Stimulated activated CD4-positive, alpha-beta T cell treated with anti-CD3 and anti-CD28 coated beads, TNF-alpha, amount 100 ng/mL, for 48 hours (primary cell): ENCODE measurements at regions not wholly inside any gene's neighbourhood (a gene's known extent, or its start where the extent isn't known, plus 50 kb on each side); places are given as distances from the start of the nearest gene placed in this dataset.
"Not testable (repeated sequence)": the region's sequence is repeated elsewhere in the genome, so short reads cannot be mapped to it uniquely, and the experiment has no call there.

Experiments
- DNase-seq, 3 donors: peaks; one replicate each; pipeline ENCODE4 v3.0.0-alpha.2; 2020; ENCODE audit warnings: low read depth in 3 of 3

- not testable (repeated sequence) for DNase-seq
Observed at GRCh38 chr11:91481875-91482274, 742.7 kb upstream of the FAT3 start.

GRCh38 chr11:91470656-91471055, 754.0 kb upstream of the FAT3 start:
- no peak for DNase-seq

- no peak for DNase-seq
Observed at GRCh38 chr11:91459840-91460239, 764.8 kb upstream of the FAT3 start.

GRCh38 chr11:91446267-91446666, 778.4 kb upstream of the FAT3 start:
- DNase-seq: no peak

- DNase-seq: no peak
Observed at GRCh38 chr11:91435694-91436395, 788.8 kb upstream of the FAT3 start.

- no peak for DNase-seq
Observed at GRCh38 chr11:91433284-91434010, 791.2 kb upstream of the FAT3 start.

- no peak for DNase-seq
Observed at GRCh38 chr11:91421641-91422040, 803.0 kb upstream of the FAT3 start.

- DNase-seq: no peak
Observed at GRCh38 chr11:91407842-91408241, 816.8 kb upstream of the FAT3 start.

GRCh38 chr11:91406009-91406408, 818.6 kb upstream of the FAT3 start:
- DNase-seq: no peak

GRCh38 chr11:91404344-91404743, 820.3 kb upstream of the FAT3 start:
- DNase-seq: no peak

GRCh38 chr11:91397134-91397468, 827.5 kb upstream of the FAT3 start:
- no peak for DNase-seq

- DNase-seq: no peak
Observed at GRCh38 chr11:91396236-91397133, 828.1 kb upstream of the FAT3 start.

GRCh38 chr11:91394727-91395414, 829.7 kb upstream of the FAT3 start:
- DNase-seq: no peak

- no peak for DNase-seq
Observed at GRCh38 chr11:91394073-91394726, 830.4 kb upstream of the FAT3 start.

GRCh38 chr11:91382946-91383345, 841.7 kb upstream of the FAT3 start:
- no peak for DNase-seq

GRCh38 chr11:91374794-91375193, 849.8 kb upstream of the FAT3 start:
- no peak for DNase-seq

GRCh38 chr11:91373497-91373896, 851.1 kb upstream of the FAT3 start:
- DNase-seq: no peak

- DNase-seq: no peak
Observed at GRCh38 chr11:91366816-91367215, 857.8 kb upstream of the FAT3 start.

GRCh38 chr11:91365986-91366585, 858.5 kb upstream of the FAT3 start:
- DNase-seq: no peak

GRCh38 chr11:91350931-91351330, 873.7 kb upstream of the FAT3 start:
- DNase-seq: no peak

GRCh38 chr11:91326751-91327150, 897.9 kb upstream of the FAT3 start:
- no peak for DNase-seq
